ENCODE measurements at regions not wholly inside any gene's neighbourhood (a gene's known extent, or its start where the extent isn't known, plus 50 kb on each side); places are given as distances from the start of the nearest gene placed in this dataset.
A peak's percentile ranks its signal among the peaks of the same experiment; 100 is the strongest.
"Not testable (repeated sequence)": the region's sequence is repeated elsewhere in the genome, so short reads cannot be mapped to it uniquely, and the experiment has no call there.

DNA sequence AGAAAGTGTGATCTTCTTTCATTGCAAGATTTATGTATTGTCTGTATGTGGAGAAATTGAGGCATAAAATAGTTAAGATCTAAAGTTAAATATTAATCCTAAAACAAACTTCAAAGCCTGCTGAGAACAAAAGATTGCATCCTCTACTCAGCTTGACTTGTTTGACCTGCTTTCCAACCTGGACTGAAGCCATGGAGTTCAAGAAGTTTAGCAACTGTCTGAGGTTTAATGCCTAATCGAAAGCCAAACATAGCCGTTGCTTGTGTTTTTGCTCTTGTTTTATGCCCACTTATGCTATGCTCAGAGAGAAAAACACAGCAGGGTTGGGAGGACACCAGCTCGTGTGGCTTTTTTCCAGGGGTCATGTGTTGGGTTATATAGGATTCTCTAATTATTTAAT lies 135.6 kb downstream of the NUFIP1 start:
- Histone ChIP-seq H3K27ac (peak overlapping the region; percentile 72), H3K9me3 (ENCODE audit: low read depth) (no peaks in the 10 kb centered on the region), H3K4me3 (no peak overlapping the region), H3K9me2 (replicated peaks; ENCODE audit: insufficient read depth) (no peaks in the 10 kb centered on the region), H3K27me3 (no peaks in the 10 kb centered on the region), H3K79me2 (no peaks in the 10 kb centered on the region), H3K36me3 (replicated peaks; ENCODE audit: insufficient read depth, low read depth) (no peaks in the 10 kb centered on the region), H3K4me2 (peak overlapping the region; percentile 64), H2AFZ (no peak overlapping the region), H3K4me1 (ENCODE audit: insufficient read depth) (peaks cover 22% of the 10 kb centered on the region), H4K20me1 (ENCODE audit: insufficient read depth, poor library complexity, severe bottlenecking) (no peaks in the 10 kb centered on the region)
- WGBS (ENCODE audit: low lambda C conversion rate, missing lambda C conversion rate): 59% methylated on average over 3 of the region's 3 CpGs
- peak; percentile 43 for DNase-seq (ENCODE audit: low spot score)
- TF ChIP-seq EZH2phosphoT487 (IDR thresholded peaks at IDR 0.05; ENCODE audit: low read depth, severe bottlenecking, unreplicated experiment) (no peak), CTCF (IDR thresholded peaks at IDR 0.05; ENCODE audit: poor library complexity) (no peak), EZH2 (IDR thresholded peaks at IDR 0.05; ENCODE audit: borderline replicate concordance) (no peak)

DNA sequence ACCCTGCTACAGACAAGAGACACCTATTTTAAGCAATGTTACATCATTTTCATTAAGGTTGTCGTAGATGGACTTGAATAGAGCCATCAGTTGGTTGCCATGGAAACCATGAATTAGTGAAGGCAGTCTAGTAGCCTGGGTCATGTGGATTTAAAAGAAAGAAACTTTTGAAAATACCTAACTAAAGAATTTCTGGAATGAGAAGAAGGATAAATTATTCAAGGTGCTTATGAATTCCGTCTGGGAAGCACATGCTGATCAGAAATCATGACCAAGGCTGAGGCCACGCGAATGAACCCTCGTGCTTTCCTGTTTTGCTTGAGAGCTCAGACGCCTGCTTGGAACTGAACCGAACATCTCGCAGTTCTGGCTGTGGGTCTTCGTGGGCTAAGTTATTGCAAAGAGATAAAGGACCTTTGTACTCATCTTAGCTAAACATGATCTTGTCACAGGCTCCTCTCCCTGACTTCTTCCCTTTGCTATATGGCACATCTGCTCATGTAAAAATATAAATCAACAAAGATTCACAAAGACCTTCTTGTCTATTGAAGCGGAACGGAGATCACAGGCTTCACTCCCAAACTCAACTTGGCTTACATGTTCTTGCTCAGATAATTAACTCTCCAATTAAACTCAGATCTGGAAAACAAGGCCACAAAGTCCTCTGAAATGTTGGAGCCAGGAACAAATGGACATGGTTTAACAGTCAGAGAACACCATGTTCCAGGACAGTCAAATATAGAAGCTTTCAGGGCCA lies 140.2 kb downstream of the NUFIP1 start:
- Histone ChIP-seq H3K9me2 (replicated peaks; ENCODE audit: insufficient read depth) (no peaks in the 10 kb centered on the region), H3K36me3 (replicated peaks; ENCODE audit: insufficient read depth, low read depth) (no peaks in the 10 kb centered on the region), H3K4me2 (no peak overlapping the region), H3K27ac (no peak overlapping the region), H3K4me3 (no peak overlapping the region), H2AFZ (no peak overlapping the region), H3K27me3 (no peaks in the 10 kb centered on the region), H3K9me3 (ENCODE audit: low read depth) (no peaks in the 10 kb centered on the region), H3K79me2 (no peaks in the 10 kb centered on the region), H3K4me1 (ENCODE audit: insufficient read depth) (peaks cover 11% of the 10 kb centered on the region), H4K20me1 (ENCODE audit: insufficient read depth, poor library complexity, severe bottlenecking) (no peaks in the 10 kb centered on the region)
- no peak for DNase-seq (ENCODE audit: low spot score)
- 86% methylated on average over 11 of the region's 11 CpGs for WGBS (ENCODE audit: low lambda C conversion rate, missing lambda C conversion rate)
- TF ChIP-seq CTCF (IDR thresholded peaks at IDR 0.05; ENCODE audit: poor library complexity) (no peak), EZH2phosphoT487 (IDR thresholded peaks at IDR 0.05; ENCODE audit: low read depth, severe bottlenecking, unreplicated experiment) (no peak), EZH2 (IDR thresholded peaks at IDR 0.05; ENCODE audit: borderline replicate concordance) (no peak)

DNA sequence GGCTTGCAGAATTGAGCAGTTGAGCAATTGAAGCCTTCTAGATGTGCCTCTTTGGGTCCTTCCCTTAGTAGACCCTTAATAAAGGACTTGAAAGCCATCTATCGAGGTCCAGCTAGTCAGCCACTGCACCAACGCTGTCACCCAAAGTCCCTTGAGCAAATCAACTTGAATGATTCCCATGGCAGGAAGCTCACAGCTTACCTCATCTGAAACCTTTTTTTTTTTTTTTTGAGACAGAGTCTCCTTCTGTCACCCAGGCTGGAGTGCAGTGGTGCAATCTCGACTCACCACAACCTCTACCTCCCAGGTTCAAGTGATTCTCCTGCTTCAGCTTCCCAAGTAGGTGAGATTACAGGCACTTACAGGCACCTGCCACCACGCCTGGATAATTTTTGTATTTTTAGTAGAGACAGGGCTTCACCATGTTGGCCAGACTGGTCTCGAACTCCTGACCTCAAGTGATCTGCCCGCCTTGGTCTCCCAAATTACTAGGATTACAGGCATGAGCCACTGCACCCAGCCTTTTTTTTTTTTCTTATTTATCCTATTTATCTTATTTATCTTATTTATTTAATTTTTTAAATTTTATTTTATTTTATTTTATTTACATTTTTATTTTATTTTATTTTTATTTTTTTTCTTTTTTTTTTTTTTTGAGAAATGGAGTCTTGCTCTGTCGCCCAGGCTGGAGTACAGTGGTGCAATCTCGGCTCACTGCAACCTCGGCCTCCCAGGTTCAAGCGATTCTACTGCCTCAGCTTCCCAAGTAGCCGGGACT lies 143.8 kb downstream of the NUFIP1 start:
- not testable (repeated sequence) for H3K79me2 ChIP-seq; H3K9me2 ChIP-seq (replicated peaks; ENCODE audit: insufficient read depth)

DNA sequence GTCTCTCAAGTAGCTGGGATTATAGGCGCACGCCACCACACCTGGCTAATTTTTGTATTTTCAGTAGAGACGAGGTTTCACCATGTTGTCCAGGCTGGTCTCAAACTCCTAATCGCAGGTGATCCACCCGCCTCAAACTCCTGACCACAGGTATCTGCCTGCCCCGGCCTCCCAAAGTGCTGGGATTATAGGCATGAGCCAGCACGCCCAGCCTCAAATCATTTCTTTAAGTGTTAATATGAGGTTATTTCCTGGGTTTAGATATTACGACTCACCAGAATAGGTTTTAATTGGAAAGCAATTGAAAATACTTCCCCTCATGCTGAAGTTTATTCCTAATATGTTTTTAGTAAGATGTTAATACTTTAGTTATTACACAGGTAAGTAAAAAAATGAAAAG lies 144.5 kb downstream of the NUFIP1 start:
- Histone ChIP-seq H4K20me1 (ENCODE audit: insufficient read depth, poor library complexity, severe bottlenecking) (no peaks in the 10 kb centered on the region), H3K4me3 (no peak overlapping the region), H3K27me3 (no peaks in the 10 kb centered on the region), H3K36me3 (replicated peaks; ENCODE audit: insufficient read depth, low read depth) (no peaks in the 10 kb centered on the region), H3K4me1 (ENCODE audit: insufficient read depth) (no peaks in the 10 kb centered on the region), H2AFZ (no peak overlapping the region), H3K9me2 (replicated peaks; ENCODE audit: insufficient read depth) (no peaks in the 10 kb centered on the region), H3K79me2 (no peaks in the 10 kb centered on the region), H3K27ac (no peak overlapping the region), H3K9me3 (ENCODE audit: low read depth) (no peaks in the 10 kb centered on the region), H3K4me2 (no peak overlapping the region)
- WGBS (ENCODE audit: low lambda C conversion rate, missing lambda C conversion rate): 91% methylated on average over 8 of the region's 8 CpGs
- DNase-seq (ENCODE audit: low spot score): no peak
- no peak for TF ChIP-seq CTCF (IDR thresholded peaks at IDR 0.05; ENCODE audit: poor library complexity)
- no peak for TF ChIP-seq EZH2 (IDR thresholded peaks at IDR 0.05; ENCODE audit: borderline replicate concordance)
- no peak for TF ChIP-seq EZH2phosphoT487 (IDR thresholded peaks at IDR 0.05; ENCODE audit: low read depth, severe bottlenecking, unreplicated experiment)

More for the DNA sequence above, 143.8 kb downstream of the NUFIP1 start:
- H3K9me3 ChIP-seq (ENCODE audit: low read depth); H3K4me3 ChIP-seq; H3K4me1 ChIP-seq (ENCODE audit: insufficient read depth); H3K27me3 ChIP-seq; H3K36me3 ChIP-seq (replicated peaks; ENCODE audit: insufficient read depth, low read depth); H3K4me2 ChIP-seq; H2AFZ ChIP-seq; H3K27ac ChIP-seq; H4K20me1 ChIP-seq (ENCODE audit: insufficient read depth, poor library complexity, severe bottlenecking); DNase-seq (ENCODE audit: low spot score): not testable (repeated sequence)
- 90% methylated on average over 11 of the region's 11 CpGs for WGBS (ENCODE audit: low lambda C conversion rate, missing lambda C conversion rate)
